CD8-positive, alpha-beta memory T cell (primary cell): ENCODE measurements at regions not wholly inside any gene's neighbourhood (a gene's known extent, or its start where the extent isn't known, plus 50 kb on each side); places are given as distances from the start of the nearest gene placed in this dataset.

ENCODE experiments used
- CTCF ChIA-PET: fragments of 350-600 bp; sonication (Branson Sonifier 250); formaldehyde crosslinking; loops from one replicate; lab custom pipeline; 2021; ENCODE audit warnings: antibody characterized with exemption; lab: Charles Lee
- POLR2A ChIA-PET: fragments of 350-600 bp; sonication (Branson Sonifier 250); formaldehyde crosslinking; loops from one replicate; lab custom pipeline; 2021; ENCODE audit warnings: antibody characterized with exemption; lab: Charles Lee
- DNase-seq, 5 donors: peaks; one replicate each; pipeline versions ENCODE4 v3.0.0 to v3.0.0-alpha.2; 2020 to 2022; ENCODE audit warnings: mixed read lengths in 1 of 5
- H3K27ac ChIP-seq: one replicate; pipeline ENCODE4 v1.7.0; 2013; ENCODE audit warnings: low read depth, mild to moderate bottlenecking, low read length, moderate library complexity
- H3K27me3 ChIP-seq: 2 replicates; pipeline ENCODE4 v1.7.0; 2013; ENCODE audit warnings: low read length, mild to moderate bottlenecking; ENCODE audit not compliant: insufficient read depth, poor library complexity, severe bottlenecking
- H3K36me3 ChIP-seq: 2 replicates; pipeline ENCODE4 v1.7.0; 2013; ENCODE audit warnings: mild to moderate bottlenecking, low read length, moderate library complexity; ENCODE audit not compliant: insufficient read depth
- H3K4me1 ChIP-seq: 2 replicates; pipeline ENCODE4 v1.7.0; 2013; ENCODE audit warnings: mild to moderate bottlenecking, low read length, moderate library complexity; ENCODE audit not compliant: insufficient read depth
- H3K4me3 ChIP-seq: 2 replicates; pipeline ENCODE4 v1.7.0; 2013; ENCODE audit warnings: mild to moderate bottlenecking, low read length
- H3K9me3 ChIP-seq: 2 replicates; pipeline ENCODE4 v1.7.0; 2013; ENCODE audit warnings: mild to moderate bottlenecking, low read length
- H3K27ac Mint-ChIP-seq, 8 donors: one replicate each; pipeline ENCODE4 v1.8.0; 2020 to 2021; ENCODE audit warnings: mixed read lengths in 8 of 8, mild to moderate bottlenecking in 6 of 8, inconsistent platforms in 3 of 8, moderate library complexity in 3 of 8
- H3K27me3 Mint-ChIP-seq, 2 donors: one replicate each; pipeline ENCODE4 v1.8.0; 2020 to 2021; ENCODE audit warnings: mixed read lengths in 2 of 2, mild to moderate bottlenecking in 1 of 2, moderate library complexity in 1 of 2
- H3K36me3 Mint-ChIP-seq, 3 donors: one replicate each; pipeline ENCODE4 v1.8.0; 2020 to 2021; ENCODE audit warnings: mixed read lengths in 3 of 3, inconsistent platforms in 1 of 3, mild to moderate bottlenecking in 1 of 3
- H3K4me1 Mint-ChIP-seq, 3 donors: one replicate each; pipeline ENCODE4 v1.8.0; 2020 to 2021; ENCODE audit warnings: mixed read lengths in 3 of 3, inconsistent platforms in 1 of 3, mild to moderate bottlenecking in 1 of 3
- H3K4me3 Mint-ChIP-seq, 7 donors: one replicate each; pipeline ENCODE4 v1.8.0; 2020 to 2021; ENCODE audit warnings: mixed read lengths in 7 of 7, mild to moderate bottlenecking in 6 of 7, moderate library complexity in 4 of 7, inconsistent platforms in 2 of 7
- H3K9me3 Mint-ChIP-seq, 5 donors: one replicate each; pipeline ENCODE4 v1.8.0; 2020 to 2022; ENCODE audit warnings: mixed read lengths in 5 of 5, mild to moderate bottlenecking in 3 of 5, moderate library complexity in 2 of 5, inconsistent platforms in 1 of 5

DNA sequence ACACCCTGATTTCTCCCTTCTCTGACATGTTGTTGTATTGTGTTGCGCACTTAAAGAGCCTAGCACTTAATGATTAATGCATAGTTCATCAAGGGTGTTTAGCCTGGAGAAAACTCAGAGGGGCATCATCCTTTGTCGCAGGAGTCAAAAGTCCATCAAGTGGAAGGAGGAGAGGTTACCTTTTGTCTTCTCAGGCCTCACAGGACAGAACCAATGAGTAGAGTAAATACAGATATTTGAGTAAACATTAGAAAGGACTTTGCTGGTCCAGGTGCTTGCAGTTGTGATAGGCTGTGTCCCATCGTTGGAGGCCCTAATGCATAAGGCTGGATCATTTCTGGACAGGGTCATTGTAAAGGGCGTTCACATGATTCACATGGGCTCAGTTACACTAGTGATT lies 430.9 kb downstream of the PCNX1 start:
- Mint-ChIP-seq H3K27ac (peak overlapping the region in 2 of 8 donors; percentile 2 to 73), H3K36me3 (peaks cover 6 to 12% (median 10%) of the 10 kb centered on the region in 3 donors), H3K4me3 (no peak overlapping the region), H3K27me3 (no peaks in the 10 kb centered on the region), H3K9me3 (no peaks in the 10 kb centered on the region), H3K4me1 (peaks cover 29 to 53% (median 51%) of the 10 kb centered on the region in 3 donors)
- POLR2A ChIA-PET: no interaction called here
- H3K36me3 ChIP-seq: no peaks in the 10 kb centered on the region
- H3K27ac ChIP-seq: no peak overlapping the region
- CTCF ChIA-PET: no interaction called here
- no peaks in the 10 kb centered on the region for H3K9me3 ChIP-seq
- no peaks in the 10 kb centered on the region for H3K4me1 ChIP-seq
- no peak for DNase-seq
- H3K4me3 ChIP-seq: no peak overlapping the region
- H3K27me3 ChIP-seq: no peaks in the 10 kb centered on the region

DNA sequence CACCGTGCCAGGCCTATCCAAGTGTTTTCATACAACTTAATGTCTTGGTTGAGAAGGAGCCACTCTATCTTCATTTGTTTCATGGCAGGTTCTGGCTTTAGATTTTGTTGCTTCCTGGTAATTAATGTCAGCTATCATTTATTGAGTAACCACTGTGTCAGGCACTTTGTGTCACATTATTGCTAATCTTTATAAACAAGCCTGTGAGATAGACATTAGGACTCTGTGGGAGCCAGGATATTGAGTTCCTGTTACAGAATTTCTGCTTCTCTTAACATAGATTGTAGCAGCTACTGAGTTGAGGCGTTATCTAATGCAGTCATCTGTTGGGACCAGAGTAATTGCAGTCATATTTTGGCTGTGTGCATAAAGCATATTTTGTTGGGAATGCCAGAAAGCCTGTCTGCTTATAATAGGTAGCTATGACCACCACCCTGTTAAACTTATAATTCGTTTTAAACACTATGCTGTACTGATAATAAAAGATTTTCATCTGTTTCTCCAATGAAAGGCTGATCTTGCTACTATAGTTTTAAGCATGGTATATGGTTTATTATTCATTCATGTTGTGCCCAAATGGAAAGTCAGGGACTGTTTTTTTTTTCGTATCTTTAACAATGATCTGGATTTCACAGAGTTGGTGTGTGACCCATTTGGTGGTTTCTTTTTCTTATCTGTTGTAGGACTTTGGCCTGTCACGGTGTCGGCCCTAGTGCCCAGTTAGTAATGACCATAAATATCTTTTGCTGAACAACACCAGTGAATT lies 432.6 kb downstream of the PCNX1 start:
- CTCF ChIA-PET: no interaction called here

DNA sequence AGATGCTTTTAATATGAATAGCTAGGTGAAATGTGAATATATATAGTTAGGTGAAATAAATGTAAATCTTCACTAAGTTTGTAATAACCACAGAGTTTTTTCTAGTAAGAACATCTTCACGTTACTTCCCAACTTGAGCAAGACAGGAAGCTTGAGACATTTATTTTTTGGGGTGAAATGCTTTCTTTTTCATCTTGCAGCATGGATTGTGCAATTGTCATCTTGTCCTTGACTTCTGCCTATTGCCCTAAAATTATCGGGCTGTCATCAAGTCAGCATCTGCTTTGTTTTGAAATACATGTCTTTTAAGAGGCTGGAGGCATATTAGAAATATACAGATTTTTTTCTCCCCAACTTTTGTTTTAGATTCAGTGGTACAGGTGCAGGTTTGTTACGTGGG lies 433.9 kb downstream of the PCNX1 start:
- H3K4me3 Mint-ChIP-seq: no peak overlapping the region
- Histone ChIP-seq H3K9me3 (no peaks in the 10 kb centered on the region), H3K27me3 (no peaks in the 10 kb centered on the region), H3K4me3 (no peak overlapping the region), H3K36me3 (no peaks in the 10 kb centered on the region), H3K4me1 (no peaks in the 10 kb centered on the region), H3K27ac (no peak overlapping the region)
- H3K27me3 Mint-ChIP-seq: no peaks in the 10 kb centered on the region
- H3K9me3 Mint-ChIP-seq: no peaks in the 10 kb centered on the region
- H3K36me3 Mint-ChIP-seq: peaks cover 6 to 14% (median 10%) of the 10 kb centered on the region in 3 donors
- H3K4me1 Mint-ChIP-seq: peaks cover 40 to 57% (median 51%) of the 10 kb centered on the region in 3 donors
- ChIA-PET CTCF (no interaction called here), POLR2A (no interaction called here)
- peak overlapping the region in 3 of 8 donors; percentile 5 to 70 (median 30) for H3K27ac Mint-ChIP-seq
- DNase-seq: no peak

More for the DNA sequence above, 432.6 kb downstream of the PCNX1 start:
- H3K36me3 Mint-ChIP-seq: peaks cover 6 to 12% (median 10%) of the 10 kb centered on the region in 3 donors
- H3K4me1 ChIP-seq: no peaks in the 10 kb centered on the region
- no peak overlapping the region for H3K27ac Mint-ChIP-seq
- no peaks in the 10 kb centered on the region for H3K9me3 Mint-ChIP-seq
- peak overlapping the region; percentile 10 for H3K27ac ChIP-seq
- no peaks in the 10 kb centered on the region for H3K27me3 ChIP-seq
- H3K4me3 ChIP-seq: no peak overlapping the region
- H3K4me3 Mint-ChIP-seq: no peak overlapping the region
- POLR2A ChIA-PET: no interaction called here
- DNase-seq: no peak
- H3K9me3 ChIP-seq: no peaks in the 10 kb centered on the region
- no peaks in the 10 kb centered on the region for H3K27me3 Mint-ChIP-seq
- H3K4me1 Mint-ChIP-seq: peaks cover 36 to 54% (median 52%) of the 10 kb centered on the region in 3 donors
- H3K36me3 ChIP-seq: no peaks in the 10 kb centered on the region

DNA sequence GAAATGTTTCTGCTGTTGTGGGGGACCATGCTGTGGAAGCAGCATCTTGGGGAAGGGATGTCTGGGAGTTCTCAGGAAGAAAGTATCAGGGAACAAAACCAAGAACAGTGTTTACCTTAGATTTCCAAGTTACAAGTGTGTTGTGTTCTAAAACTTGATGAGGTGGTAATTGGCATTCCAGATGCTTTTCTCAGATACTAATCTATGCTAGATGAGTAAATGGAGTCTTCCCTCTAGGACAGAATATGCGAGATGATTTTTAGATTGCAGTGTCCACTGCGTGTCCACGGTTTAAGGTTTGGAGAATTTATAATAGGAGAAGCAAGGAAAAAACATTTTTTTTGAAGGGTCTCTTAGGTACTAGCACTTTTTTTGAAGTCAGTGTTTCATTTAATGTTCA lies 436.5 kb downstream of the PCNX1 start:
- Mint-ChIP-seq H3K4me3 (no peak overlapping the region), H3K4me1 (peaks cover 49 to 73% (median 63%) of the 10 kb centered on the region in 3 donors), H3K27ac (peak overlapping the region in 4 of 8 donors; percentile 12 to 35 (median 22)), H3K9me3 (no peaks in the 10 kb centered on the region), H3K27me3 (peaks cover 0 to 1% of the 10 kb centered on the region in 2 donors), H3K36me3 (peaks cover 0 to 9% (median 8%) of the 10 kb centered on the region in 3 donors)
- Histone ChIP-seq H3K4me3 (no peak overlapping the region), H3K9me3 (no peaks in the 10 kb centered on the region), H3K27ac (no peak overlapping the region), H3K27me3 (no peaks in the 10 kb centered on the region), H3K4me1 (no peaks in the 10 kb centered on the region), H3K36me3 (no peaks in the 10 kb centered on the region)
- no peak for DNase-seq
- ChIA-PET POLR2A (no interaction called here), CTCF (no interaction called here)

DNA sequence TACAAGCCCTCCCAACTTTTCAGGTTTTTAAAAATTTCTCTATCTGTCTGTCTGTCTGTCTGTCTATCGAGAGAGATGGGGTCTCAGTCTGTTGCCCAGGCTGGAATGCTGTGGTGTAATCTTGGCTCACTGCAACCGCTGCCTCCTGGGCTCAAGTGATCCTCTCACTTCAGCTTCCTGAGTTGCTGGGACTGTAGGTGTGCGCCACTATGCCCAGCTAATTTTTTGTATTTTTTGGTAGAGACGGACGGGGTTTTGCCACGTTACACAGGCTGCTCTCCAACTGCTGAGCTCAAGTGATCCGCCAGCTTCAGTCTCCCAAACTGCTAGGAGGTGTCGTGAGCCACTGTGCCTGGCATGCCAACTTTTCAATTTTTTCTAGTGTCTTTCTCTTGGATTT lies 437.2 kb downstream of the PCNX1 start:
- peaks cover 0 to 1% of the 10 kb centered on the region in 2 donors for H3K27me3 Mint-ChIP-seq
- H3K4me1 Mint-ChIP-seq: peaks cover 57 to 78% (median 71%) of the 10 kb centered on the region in 3 donors
- H3K9me3 Mint-ChIP-seq: no peaks in the 10 kb centered on the region
- H3K27ac Mint-ChIP-seq: peak overlapping the region in 1 of 8 donors; percentile 4
- no peak overlapping the region for H3K4me3 ChIP-seq
- ChIA-PET POLR2A (no interaction called here), CTCF (no interaction called here)
- no peak overlapping the region for H3K4me3 Mint-ChIP-seq
- peaks cover 0 to 9% (median 8%) of the 10 kb centered on the region in 3 donors for H3K36me3 Mint-ChIP-seq
- H3K9me3 ChIP-seq: no peaks in the 10 kb centered on the region
- no peak for DNase-seq
- H3K4me1 ChIP-seq: no peaks in the 10 kb centered on the region
- no peaks in the 10 kb centered on the region for H3K36me3 ChIP-seq
- no peaks in the 10 kb centered on the region for H3K27me3 ChIP-seq
- no peak overlapping the region for H3K27ac ChIP-seq

DNA sequence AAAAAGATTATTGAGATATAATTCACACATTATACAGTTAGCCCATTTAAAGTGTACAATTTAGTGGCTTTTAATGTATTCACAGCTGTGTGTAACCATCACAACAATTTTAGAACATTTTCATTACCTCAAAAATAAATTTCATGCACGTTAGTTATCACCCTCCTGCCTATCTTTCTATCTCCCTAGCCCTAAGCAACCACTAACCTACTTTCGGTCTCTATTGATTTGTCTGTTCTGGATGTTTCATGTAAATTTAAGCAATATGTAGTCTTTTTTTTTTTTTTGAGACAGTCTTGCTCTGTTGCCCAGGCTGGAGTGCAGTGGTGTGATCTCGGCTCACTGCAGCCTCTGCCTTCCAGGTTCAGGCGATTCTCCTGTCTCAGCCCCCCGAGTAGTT lies 439.4 kb downstream of the PCNX1 start:
- H3K4me3 Mint-ChIP-seq: peak overlapping the region; percentile 9 to 79 (median 34)

DNA sequence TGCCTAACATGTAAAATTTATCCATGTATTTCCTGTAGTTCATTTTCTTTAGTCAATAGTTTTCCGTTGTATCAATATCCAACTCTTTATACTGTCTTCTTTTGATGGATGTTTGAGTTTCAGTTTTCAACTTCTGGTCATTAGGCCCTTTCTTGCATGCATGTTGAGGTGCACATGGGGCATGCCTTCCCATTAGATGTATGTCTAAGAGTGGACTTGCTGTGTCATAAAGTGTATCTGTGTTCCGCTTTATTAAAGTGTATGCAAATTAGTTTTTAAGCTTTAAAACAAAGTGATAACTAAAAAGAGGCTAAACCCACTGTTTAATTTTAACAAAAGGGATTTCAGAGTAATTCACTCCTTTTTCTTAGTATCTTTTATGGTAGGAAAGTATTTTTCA lies 441.1 kb downstream of the PCNX1 start:
- peak overlapping the region in 4 of 8 donors; percentile 14 to 56 (median 34) for H3K27ac Mint-ChIP-seq
- H3K4me1 Mint-ChIP-seq: peaks cover 61 to 77% (median 72%) of the 10 kb centered on the region in 3 donors
- DNase-seq: no peak
- Histone ChIP-seq H3K4me1 (no peaks in the 10 kb centered on the region), H3K36me3 (no peaks in the 10 kb centered on the region), H3K27me3 (no peaks in the 10 kb centered on the region), H3K4me3 (no peak overlapping the region), H3K9me3 (no peaks in the 10 kb centered on the region), H3K27ac (no peak overlapping the region)
- H3K9me3 Mint-ChIP-seq: no peaks in the 10 kb centered on the region
- H3K4me3 Mint-ChIP-seq: no peak overlapping the region
- peaks cover 5 to 7% (median 7%) of the 10 kb centered on the region in 3 donors for H3K36me3 Mint-ChIP-seq
- POLR2A ChIA-PET: no interaction called here
- CTCF ChIA-PET: no interaction called here
- peaks cover 0 to 1% of the 10 kb centered on the region in 2 donors for H3K27me3 Mint-ChIP-seq

More for the DNA sequence above, 439.4 kb downstream of the PCNX1 start:
- H3K27me3 ChIP-seq: no peaks in the 10 kb centered on the region
- CTCF ChIA-PET: no interaction called here
- Mint-ChIP-seq H3K27me3 (peaks cover 0 to 1% of the 10 kb centered on the region in 2 donors), H3K36me3 (peaks cover 0 to 4% (median 2%) of the 10 kb centered on the region in 3 donors), H3K27ac (peak overlapping the region in 7 of 8 donors; percentile 31 to 94 (median 78)), H3K9me3 (no peaks in the 10 kb centered on the region), H3K4me1 (peaks cover 62 to 76% (median 71%) of the 10 kb centered on the region in 3 donors)
- H3K4me1 ChIP-seq: no peaks in the 10 kb centered on the region
- no peak overlapping the region for H3K27ac ChIP-seq
- peak in 1 of 5 donors; percentile 50 for DNase-seq
- H3K9me3 ChIP-seq: no peaks in the 10 kb centered on the region
- no peaks in the 10 kb centered on the region for H3K36me3 ChIP-seq
- POLR2A ChIA-PET: no interaction called here
- no peak overlapping the region for H3K4me3 ChIP-seq

DNA sequence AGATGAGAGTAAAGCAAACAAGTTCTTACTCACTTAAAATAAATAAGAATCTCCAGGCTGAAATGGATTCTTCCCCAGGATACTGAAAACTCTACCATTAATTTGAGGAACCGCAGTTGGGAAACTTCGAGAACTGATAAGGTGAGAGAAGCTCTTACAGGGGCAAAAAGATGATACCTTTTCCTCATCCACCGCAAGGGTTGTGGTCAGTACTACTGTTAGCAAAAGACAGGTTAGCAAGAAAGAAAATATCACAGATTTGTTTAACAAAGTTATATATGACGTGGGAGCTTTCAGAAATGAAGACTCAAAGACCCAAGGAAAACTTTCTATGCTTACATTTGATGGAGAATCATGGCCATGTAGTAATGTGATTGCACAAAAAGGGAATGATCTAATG lies 441.6 kb downstream of the PCNX1 start:
- no peak overlapping the region for H3K27ac ChIP-seq
- Mint-ChIP-seq H3K9me3 (no peaks in the 10 kb centered on the region), H3K27me3 (peaks cover 0 to 1% of the 10 kb centered on the region in 2 donors), H3K4me1 (peaks cover 60 to 74% (median 71%) of the 10 kb centered on the region in 3 donors), H3K4me3 (no peak overlapping the region), H3K36me3 (peaks cover 5 to 9% (median 8%) of the 10 kb centered on the region in 3 donors), H3K27ac (peak overlapping the region in 2 of 8 donors; percentile 18 to 51)
- H3K36me3 ChIP-seq: no peaks in the 10 kb centered on the region
- no peak overlapping the region for H3K4me3 ChIP-seq
- CTCF ChIA-PET: no interaction called here
- no peaks in the 10 kb centered on the region for H3K27me3 ChIP-seq
- POLR2A ChIA-PET: no interaction called here
- no peak for DNase-seq
- H3K9me3 ChIP-seq: no peaks in the 10 kb centered on the region
- no peaks in the 10 kb centered on the region for H3K4me1 ChIP-seq
